Gastrocnemius medialis (tissue), 4 donors: ENCODE measurements at regions not wholly inside any gene's neighbourhood (a gene's known extent, or its start where the extent isn't known, plus 50 kb on each side); places are given as distances from the start of the nearest gene placed in this dataset.

Experiments
- CTCF ChIP-seq, 5 experiments: fragments of 450-650 bp in 3 of 5; fragments of 200-600 bp in 2 of 5; sonication (generic) in 2 of 5; IDR thresholded peaks in 4 of 5; conservative IDR thresholded peaks in 1 of 5; 1 replicate in 4 of 5; 2 replicates in 1 of 5; pipeline ENCODE4 v1.5.1; 2016 to 2019; ENCODE audit warnings: antibody characterized with exemption in 5 of 5, mild to moderate bottlenecking in 3 of 5, moderate library complexity in 3 of 5
- POLR2A ChIP-seq, 2 donors: fragments of 450-650 bp; IDR thresholded peaks; one replicate each; pipeline ENCODE4 v1.6.1; 2017; ENCODE audit warnings: antibody characterized with exemption in 2 of 2, mild to moderate bottlenecking in 2 of 2, moderate library complexity in 2 of 2

- TF ChIP-seq POLR2A (IDR thresholded peaks at IDR 0.05) = no peak
- no peak for TF ChIP-seq CTCF (IDR thresholded peaks at IDR 0.05 in 4 of 5, conservative IDR thresholded peaks at IDR 0.05 in 1 of 5)
Measured at GRCh38 chr17:65472666-65473309, 88.7 kb downstream of the AXIN2 start.
